Neural crest cell (in vitro differentiated cells): ENCODE measurements at regions not wholly inside any gene's neighbourhood (a gene's known extent, or its start where the extent isn't known, plus 50 kb on each side); places are given as distances from the start of the nearest gene placed in this dataset.

Experiments
- DNase-seq: peaks from one replicate; pipeline ENCODE4 v3.0.0; 2021; ENCODE audit warnings: low read depth, mixed read lengths, low spot score
- H3K27ac Mint-ChIP-seq: one replicate; pipeline ENCODE4 v1.8.0; 2021; ENCODE audit warnings: mild to moderate bottlenecking, mixed read lengths; ENCODE audit not compliant: unreplicated experiment
- H3K27me3 Mint-ChIP-seq: 2 replicates; pipeline ENCODE4 v1.8.0; 2021; ENCODE audit warnings: low read depth, mild to moderate bottlenecking, mixed read lengths
- H3K36me3 Mint-ChIP-seq: 2 replicates; pipeline ENCODE4 v1.8.0; 2021; ENCODE audit warnings: low read depth, mild to moderate bottlenecking, mixed read lengths
- H3K4me1 Mint-ChIP-seq: 2 replicates; pipeline ENCODE4 v1.8.0; 2021; ENCODE audit warnings: mixed read lengths
- H3K4me3 Mint-ChIP-seq: one replicate; pipeline ENCODE4 v1.8.0; 2021; ENCODE audit warnings: mild to moderate bottlenecking, mixed read lengths
- H3K9me3 Mint-ChIP-seq: 2 replicates; pipeline ENCODE4 v1.8.0; 2021; ENCODE audit warnings: mixed read lengths
- CTCF ChIP-seq: fragments of 200-600 bp; sonication (generic); conservative IDR thresholded peaks from 2 replicates; pipeline ENCODE4 v1.5.0; 2021; ENCODE audit warnings: antibody characterized with exemption, mild to moderate bottlenecking

- Mint-ChIP-seq H3K27me3 (peaks cover 54% of the 10 kb centered on the region), H3K9me3 (no peaks in the 10 kb centered on the region), H3K4me1 (peaks cover 49% of the 10 kb centered on the region), H3K36me3 (no peaks in the 10 kb centered on the region), H3K27ac (no peak overlapping the region), H3K4me3 (no peak overlapping the region)
- TF ChIP-seq CTCF, result no peak
- DNase-seq, result no peak
Measured at GRCh38 chr12:132418393-132418925, 71.5 kb upstream of the FBRSL1 start.

- no peak overlapping the region for H3K4me3 Mint-ChIP-seq
- peaks cover 43% of the 10 kb centered on the region for H3K4me1 Mint-ChIP-seq
- no peak overlapping the region for H3K27ac Mint-ChIP-seq
- H3K9me3 Mint-ChIP-seq, result no peaks in the 10 kb centered on the region
- H3K27me3 Mint-ChIP-seq, result peaks cover 48% of the 10 kb centered on the region
- H3K36me3 Mint-ChIP-seq, result no peaks in the 10 kb centered on the region
- no peak for TF ChIP-seq CTCF
- no peak for DNase-seq
Measured at GRCh38 chr12:132417741-132418140, 72.2 kb upstream of the FBRSL1 start.

GRCh38 chr12:132416827-132417226 is 73.1 kb upstream of the FBRSL1 start:
- H3K27me3 Mint-ChIP-seq, result peaks cover 39% of the 10 kb centered on the region
- no peaks in the 10 kb centered on the region for H3K9me3 Mint-ChIP-seq
- H3K4me1 Mint-ChIP-seq, result peaks cover 34% of the 10 kb centered on the region

GRCh38 chr12:132416121-132416673 is 73.8 kb upstream of the FBRSL1 start:
- H3K27ac Mint-ChIP-seq, result no peak overlapping the region

More at GRCh38 chr12:132416827-132417226, 73.1 kb upstream of the FBRSL1 start:
- Mint-ChIP-seq H3K27ac (no peak overlapping the region), H3K4me3 (no peak overlapping the region), H3K36me3 (no peaks in the 10 kb centered on the region)
- TF ChIP-seq CTCF, result no peak
- no peak for DNase-seq

GRCh38 chr12:132415327-132416120 is 74.4 kb upstream of the FBRSL1 start:
- Mint-ChIP-seq H3K9me3 (no peaks in the 10 kb centered on the region), H3K36me3 (no peaks in the 10 kb centered on the region), H3K4me3 (no peak overlapping the region), H3K4me1 (peaks cover 29% of the 10 kb centered on the region), H3K27me3 (peaks cover 26% of the 10 kb centered on the region), H3K27ac (no peak overlapping the region)
- TF ChIP-seq CTCF, result no peak
- DNase-seq, result no peak

More at GRCh38 chr12:132416121-132416673, 73.8 kb upstream of the FBRSL1 start:
- TF ChIP-seq CTCF, result no peak
- Mint-ChIP-seq H3K4me3 (no peak overlapping the region), H3K36me3 (no peaks in the 10 kb centered on the region), H3K27me3 (peaks cover 33% of the 10 kb centered on the region), H3K4me1 (peaks cover 29% of the 10 kb centered on the region), H3K9me3 (no peaks in the 10 kb centered on the region)
- DNase-seq, result no peak
